ENCODE measurements at regions not wholly inside any gene's neighbourhood (a gene's known extent, or its start where the extent isn't known, plus 50 kb on each side); places are given as distances from the start of the nearest gene placed in this dataset.
"Not testable (repeated sequence)": the region's sequence is repeated elsewhere in the genome, so short reads cannot be mapped to it uniquely, and the experiment has no call there.

DNA sequence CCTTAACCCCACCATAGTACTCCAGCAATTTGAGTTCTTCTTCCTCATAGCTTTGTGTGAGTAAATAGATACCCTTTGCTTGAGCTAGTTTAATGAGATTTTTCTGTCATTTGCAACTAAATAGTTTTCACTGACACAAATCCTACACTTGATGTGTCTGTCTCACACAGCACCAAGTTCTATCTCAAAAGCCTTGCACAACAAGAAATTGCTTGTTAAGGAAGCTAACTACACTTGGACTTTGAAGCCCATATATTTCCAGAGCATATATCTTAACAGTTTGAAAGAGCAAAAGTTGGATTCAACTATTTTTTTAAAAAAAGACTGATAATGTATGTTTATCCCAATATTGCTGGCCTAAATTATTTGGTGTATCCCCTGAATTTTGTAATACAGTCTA, 459.2 kb downstream of the ACTL7B start:
- Histone ChIP-seq H3K4me1 (no peaks in the 10 kb centered on the region), H3K27ac (replicated peaks in 1 of 4) (no peak overlapping the region), H3K27me3 (no peaks in the 10 kb centered on the region), H3K9me3 (peaks cover 0 to 6% (median 2%) of the 10 kb centered on the region in 4 donors), H3K4me3 (no peak overlapping the region), H3K36me3 (no peaks in the 10 kb centered on the region)
- TF ChIP-seq EP300 (IDR thresholded peaks at IDR 0.05) = no peak
- TF ChIP-seq, protein P1, sequence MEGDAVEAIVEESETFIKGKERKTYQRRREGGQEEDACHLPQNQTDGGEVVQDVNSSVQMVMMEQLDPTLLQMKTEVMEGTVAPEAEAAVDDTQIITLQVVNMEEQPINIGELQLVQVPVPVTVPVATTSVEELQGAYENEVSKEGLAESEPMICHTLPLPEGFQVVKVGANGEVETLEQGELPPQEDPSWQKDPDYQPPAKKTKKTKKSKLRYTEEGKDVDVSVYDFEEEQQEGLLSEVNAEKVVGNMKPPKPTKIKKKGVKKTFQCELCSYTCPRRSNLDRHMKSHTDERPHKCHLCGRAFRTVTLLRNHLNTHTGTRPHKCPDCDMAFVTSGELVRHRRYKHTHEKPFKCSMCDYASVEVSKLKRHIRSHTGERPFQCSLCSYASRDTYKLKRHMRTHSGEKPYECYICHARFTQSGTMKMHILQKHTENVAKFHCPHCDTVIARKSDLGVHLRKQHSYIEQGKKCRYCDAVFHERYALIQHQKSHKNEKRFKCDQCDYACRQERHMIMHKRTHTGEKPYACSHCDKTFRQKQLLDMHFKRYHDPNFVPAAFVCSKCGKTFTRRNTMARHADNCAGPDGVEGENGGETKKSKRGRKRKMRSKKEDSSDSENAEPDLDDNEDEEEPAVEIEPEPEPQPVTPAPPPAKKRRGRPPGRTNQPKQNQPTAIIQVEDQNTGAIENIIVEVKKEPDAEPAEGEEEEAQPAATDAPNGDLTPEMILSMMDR (IDR thresholded peaks at IDR 0.05) = no peak
- TF ChIP-seq POLR2A (IDR thresholded peaks at IDR 0.05; ENCODE audit: low read depth) = no peak
- TF ChIP-seq POLR2AphosphoS5 (IDR thresholded peaks at IDR 0.05) = no peak
- intact Hi-C loops (cut with DNase I) = no loop called here
- no peak for DNase-seq (ENCODE audit: extremely low spot score)

DNA sequence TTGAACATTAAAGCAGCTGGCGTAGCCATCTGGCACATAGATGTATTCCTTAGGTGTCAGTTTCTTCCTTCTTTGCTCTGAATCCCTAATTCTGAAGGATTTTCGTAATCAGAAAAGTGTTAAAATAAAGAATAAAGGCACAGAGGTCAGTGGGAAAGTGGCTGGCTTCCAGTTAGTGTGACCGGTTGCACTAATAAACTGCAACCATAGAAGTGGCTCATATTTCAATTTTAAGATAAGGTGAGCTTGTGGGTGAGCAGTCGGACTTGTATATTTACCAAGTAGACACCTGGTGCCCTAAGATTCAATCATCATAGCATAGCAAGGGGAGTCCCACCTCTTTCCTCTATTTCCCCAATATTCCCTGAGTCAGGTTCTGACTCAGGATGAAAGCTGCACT, 459.6 kb downstream of the ACTL7B start:
- Histone ChIP-seq H3K9me3 (peaks cover 0 to 6% (median 2%) of the 10 kb centered on the region in 4 donors), H3K4me3 (no peak overlapping the region), H3K27me3 (no peaks in the 10 kb centered on the region), H3K4me1 (no peaks in the 10 kb centered on the region), H3K27ac (replicated peaks in 1 of 4) (no peak overlapping the region), H3K36me3 (no peaks in the 10 kb centered on the region)
- 71% methylated on average over 4 of the region's 4 CpGs for WGBS
- no peak for TF ChIP-seq POLR2AphosphoS5 (IDR thresholded peaks at IDR 0.05)
- TF ChIP-seq, protein P1 (IDR thresholded peaks at IDR 0.05) = no peak
- TF ChIP-seq EP300 (IDR thresholded peaks at IDR 0.05) = no peak
- no peak for TF ChIP-seq POLR2A (IDR thresholded peaks at IDR 0.05; ENCODE audit: low read depth)
- no peak for DNase-seq (ENCODE audit: extremely low spot score)
- intact Hi-C loops (cut with DNase I) = no loop called here

DNA sequence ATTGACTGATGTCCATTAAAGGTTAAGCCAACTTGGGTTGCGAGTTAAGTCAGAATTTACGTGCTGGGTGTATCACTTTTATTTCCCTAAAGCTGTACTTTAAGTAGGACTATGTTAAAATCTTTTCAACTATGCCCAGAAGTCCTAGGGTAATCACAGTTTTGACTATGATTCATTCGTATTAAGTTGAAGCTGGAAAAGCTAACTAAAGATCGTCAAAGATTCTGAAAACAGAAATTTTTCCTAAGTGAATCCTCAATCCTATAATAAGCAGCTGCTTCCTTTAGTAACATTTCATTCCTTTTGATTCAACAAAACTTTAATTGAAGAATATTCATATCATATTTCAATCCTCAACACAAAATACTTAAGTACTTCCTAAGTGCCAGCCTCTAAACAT, 460.4 kb downstream of the ACTL7B start:
- Histone ChIP-seq H3K27me3 (no peaks in the 10 kb centered on the region), H3K27ac (replicated peaks in 1 of 4) (no peak overlapping the region), H3K36me3 (no peaks in the 10 kb centered on the region), H3K4me3 (no peak overlapping the region), H3K4me1 (no peaks in the 10 kb centered on the region), H3K9me3 (peaks cover 0 to 6% (median 2%) of the 10 kb centered on the region in 4 donors)
- no peak for DNase-seq (ENCODE audit: extremely low spot score)
- WGBS = 95% methylated on average over 4 of the region's 4 CpGs
- intact Hi-C loops (cut with DNase I) = no loop called here
- no peak for TF ChIP-seq POLR2AphosphoS5 (IDR thresholded peaks at IDR 0.05)
- no peak for TF ChIP-seq POLR2A (IDR thresholded peaks at IDR 0.05; ENCODE audit: low read depth)
- TF ChIP-seq, protein P1 (IDR thresholded peaks at IDR 0.05) = no peak
- no peak for TF ChIP-seq EP300 (IDR thresholded peaks at IDR 0.05)

DNA sequence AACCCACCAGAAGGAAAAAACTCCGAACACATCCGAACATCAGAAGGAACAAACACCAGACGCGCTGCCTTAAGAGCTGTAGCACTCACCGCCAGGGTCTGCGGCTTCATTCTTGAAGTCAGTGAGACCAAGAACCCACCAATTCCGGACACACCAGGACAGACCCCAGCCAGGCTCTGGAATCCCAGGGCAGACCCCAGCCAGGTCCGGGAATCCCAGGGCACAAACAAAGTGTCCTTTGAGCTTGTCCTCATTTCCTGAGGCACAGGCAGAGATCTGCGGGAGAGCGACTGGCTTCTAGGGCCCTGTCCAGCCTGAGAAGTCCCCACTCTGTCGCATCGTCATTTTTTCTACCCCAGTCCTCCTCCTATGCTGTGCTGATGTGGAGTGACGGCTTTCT, 461.1 kb downstream of the ACTL7B start:
- no peak overlapping the region for H3K4me3 ChIP-seq
- peaks cover 0 to 6% (median 2%) of the 10 kb centered on the region in 4 donors for H3K9me3 ChIP-seq
- 95% methylated on average over 13 of the region's 13 CpGs for WGBS

DNA sequence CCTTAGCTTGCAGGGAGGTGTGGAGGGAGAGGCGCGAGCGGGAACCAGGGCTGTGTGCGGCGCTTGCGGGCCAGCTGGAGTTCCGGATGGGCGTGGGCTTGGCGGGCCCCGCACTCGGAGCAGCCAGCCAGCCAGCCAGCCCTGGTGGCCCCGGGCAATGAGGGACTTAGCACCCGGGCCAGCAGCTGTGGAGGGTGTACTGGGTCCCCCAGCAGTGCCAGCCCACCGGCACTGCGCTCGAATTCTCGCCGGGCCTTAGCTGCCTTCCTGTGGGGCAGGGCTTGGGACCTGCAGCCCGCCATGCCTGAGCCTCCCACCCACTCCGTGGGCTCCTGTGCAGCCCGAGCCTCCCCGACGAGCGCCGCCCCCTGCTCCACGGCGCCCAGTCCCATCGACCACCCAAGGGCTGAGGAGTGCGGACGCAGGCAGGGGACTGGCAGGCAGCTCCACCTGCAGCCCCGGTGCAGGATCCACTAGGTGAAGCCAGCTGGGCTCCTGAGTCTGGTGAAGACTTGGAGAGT, 462.2 kb downstream of the ACTL7B start:
- DNase-seq (ENCODE audit: extremely low spot score); intact Hi-C loops (cut with DNase I); H3K27ac ChIP-seq (replicated peaks in 1 of 4); H3K9me3 ChIP-seq; H3K4me3 ChIP-seq; H3K4me1 ChIP-seq; H3K27me3 ChIP-seq; H3K36me3 ChIP-seq: not testable (repeated sequence)
- 99% methylated on average over 20 of the region's 31 CpGs for WGBS

More for the DNA sequence above, 461.1 kb downstream of the ACTL7B start:
- Histone ChIP-seq H3K4me1 (no peaks in the 10 kb centered on the region), H3K36me3 (no peaks in the 10 kb centered on the region), H3K27me3 (no peaks in the 10 kb centered on the region), H3K27ac (replicated peaks in 1 of 4) (no peak overlapping the region)
- no peak for DNase-seq (ENCODE audit: extremely low spot score)
- TF ChIP-seq, protein P1 (IDR thresholded peaks at IDR 0.05) = no peak
- no peak for TF ChIP-seq EP300 (IDR thresholded peaks at IDR 0.05)
- TF ChIP-seq POLR2AphosphoS5 (IDR thresholded peaks at IDR 0.05) = no peak
- no peak for TF ChIP-seq POLR2A (IDR thresholded peaks at IDR 0.05; ENCODE audit: low read depth)
- intact Hi-C loops (cut with DNase I) = no loop called here
